Dedifferentiated amniotic fluid mesenchymal stem cell (primary cell): ENCODE measurements at regions not wholly inside any gene's neighbourhood (a gene's known extent, or its start where the extent isn't known, plus 50 kb on each side); places are given as distances from the start of the nearest gene placed in this dataset.
A peak's percentile ranks its signal among the peaks of the same experiment; 100 is the strongest.

Experiments used
- DNase-seq: peaks from one replicate; pipeline ENCODE4 v3.0.0-alpha.2; 2016; ENCODE audit errors: extremely low spot score

DNA sequence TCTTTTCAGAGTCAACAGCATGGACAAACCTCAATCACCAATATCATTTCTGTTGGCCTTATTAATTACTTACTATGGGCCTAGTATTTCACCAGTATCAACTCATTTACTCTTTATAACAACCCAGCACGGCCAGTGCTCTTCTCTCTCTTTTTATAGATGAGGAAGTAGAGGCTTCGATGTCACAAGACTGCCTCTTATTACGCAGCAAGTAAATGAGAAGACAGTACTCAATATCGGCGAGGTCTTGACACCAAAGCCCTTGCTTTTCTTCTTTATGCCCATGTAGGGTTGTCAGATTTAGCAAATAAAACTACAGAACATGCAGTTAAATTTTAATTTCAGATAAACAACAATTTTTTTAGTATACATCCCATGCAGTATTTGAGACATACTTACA lies 99.0 kb upstream of the KCNMB2 start:
- no peak for DNase-seq

GRCh38 chr3:178439504-178439903 lies 96.7 kb upstream of the KCNMB2 start:
- peak; percentile 44 for DNase-seq

- no peak for DNase-seq
Measured at GRCh38 chr3:178440043-178440442, 96.2 kb upstream of the KCNMB2 start.

DNA sequence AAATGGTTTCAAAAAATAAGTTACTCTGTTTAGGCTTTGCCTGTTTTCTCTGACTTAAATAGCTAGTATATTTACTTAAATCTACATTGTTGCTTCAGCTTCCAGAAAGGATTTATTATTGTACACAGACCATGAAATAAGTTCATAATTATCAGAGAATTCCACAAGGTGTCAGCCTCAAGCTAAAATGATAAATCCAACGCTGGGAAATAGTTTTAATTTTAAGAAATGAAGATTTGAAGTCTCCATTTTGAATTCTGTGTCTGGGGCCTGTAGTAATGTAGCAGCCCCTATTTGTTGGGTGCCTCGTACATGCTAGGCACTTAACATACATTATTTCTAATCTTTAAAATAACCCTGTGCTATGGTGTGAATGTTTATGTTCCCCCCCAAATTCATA lies 92.6 kb upstream of the KCNMB2 start:
- no peak for DNase-seq

DNA sequence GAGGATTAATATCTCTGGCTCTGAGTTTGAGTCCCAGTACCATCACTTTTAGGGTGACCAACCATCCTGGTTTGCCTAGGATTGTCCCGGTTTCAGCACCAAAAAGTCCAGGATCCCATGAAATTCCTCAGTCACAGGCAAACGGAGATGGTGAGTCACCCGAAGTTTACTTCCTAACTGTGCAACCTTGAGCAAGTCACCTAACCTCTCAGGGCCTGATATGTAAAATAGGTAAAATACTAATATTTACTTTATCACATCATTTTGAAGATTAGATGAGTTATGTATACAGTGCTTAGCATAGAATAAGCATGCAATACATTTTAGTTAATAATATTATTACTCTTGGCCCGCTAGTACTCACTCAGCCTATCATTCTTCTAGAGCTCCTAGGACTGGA lies 91.1 kb upstream of the KCNMB2 start:
- no peak for DNase-seq

- DNase-seq: no peak
Measured at GRCh38 chr3:178446059-178446458, 90.2 kb upstream of the KCNMB2 start.

DNA sequence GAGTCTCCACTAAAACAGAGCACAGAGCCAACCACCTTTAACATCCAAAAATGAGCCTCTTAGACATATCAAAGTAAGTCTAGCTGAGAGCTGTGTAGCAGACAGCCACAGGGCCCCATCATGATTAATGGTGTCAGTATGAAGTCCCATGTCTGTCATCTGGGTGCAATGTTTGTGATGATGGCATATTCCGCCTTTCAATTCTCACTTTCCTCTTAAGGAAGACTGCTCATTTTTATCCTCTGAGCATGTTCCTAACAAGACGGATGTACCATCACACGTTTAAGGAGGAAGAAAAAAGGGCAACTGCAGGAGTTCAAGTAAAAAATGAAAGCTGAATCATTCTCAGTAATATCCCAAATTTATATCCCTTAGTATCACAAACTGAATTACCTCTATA lies 85.8 kb upstream of the KCNMB2 start:
- no peak for DNase-seq

DNA sequence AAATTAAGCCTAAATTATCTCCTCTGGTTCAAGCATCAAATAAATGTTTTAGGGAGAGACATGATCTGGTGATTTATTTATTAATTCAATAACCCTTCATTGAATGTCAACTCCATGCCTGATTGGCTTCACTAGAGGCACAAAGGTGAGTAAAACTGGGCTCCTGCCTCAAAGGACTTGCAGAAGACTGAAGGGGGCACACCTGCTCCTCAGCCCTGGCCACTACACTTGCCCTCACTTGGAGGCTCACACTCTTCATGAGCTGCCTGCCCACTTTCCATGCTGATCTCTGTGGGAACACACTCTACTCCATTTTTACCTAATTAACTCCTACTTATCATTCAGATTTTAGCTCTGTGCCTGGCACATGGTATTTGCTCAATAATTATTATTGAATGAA lies 84.4 kb upstream of the KCNMB2 start:
- no peak for DNase-seq

- DNase-seq: no peak
Measured at GRCh38 chr3:178454726-178455125, 81.5 kb upstream of the KCNMB2 start.

GRCh38 chr3:178455226-178455625 lies 81.0 kb upstream of the KCNMB2 start:
- DNase-seq: no peak

DNA sequence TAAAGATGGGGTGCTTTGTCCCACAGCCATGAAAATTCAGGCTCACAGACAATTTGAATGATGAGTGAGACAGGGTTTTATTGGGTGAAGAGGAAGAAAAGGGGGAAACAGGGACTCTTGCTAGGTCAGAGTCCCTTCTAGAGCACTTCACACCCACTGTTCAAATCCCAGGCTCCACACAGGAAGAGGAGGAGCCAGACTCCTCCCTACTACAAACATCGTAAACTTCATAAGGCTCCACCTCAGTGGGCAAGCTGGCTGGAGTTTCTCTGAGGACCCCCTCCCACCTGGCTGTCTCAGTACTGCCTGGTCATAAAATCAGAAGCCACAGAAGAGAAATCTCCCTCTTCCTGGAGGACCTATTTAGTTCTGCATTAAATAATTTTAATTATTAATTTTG lies 80.3 kb upstream of the KCNMB2 start:
- DNase-seq: no peak

GRCh38 chr3:178456621-178457285 lies 79.5 kb upstream of the KCNMB2 start:
- no peak for DNase-seq

GRCh38 chr3:178457511-178457910 lies 78.7 kb upstream of the KCNMB2 start:
- no peak for DNase-seq

GRCh38 chr3:178458313-178459037 lies 77.8 kb upstream of the KCNMB2 start:
- no peak for DNase-seq

- no peak for DNase-seq
Measured at GRCh38 chr3:178459038-178459410, 77.2 kb upstream of the KCNMB2 start.

DNA sequence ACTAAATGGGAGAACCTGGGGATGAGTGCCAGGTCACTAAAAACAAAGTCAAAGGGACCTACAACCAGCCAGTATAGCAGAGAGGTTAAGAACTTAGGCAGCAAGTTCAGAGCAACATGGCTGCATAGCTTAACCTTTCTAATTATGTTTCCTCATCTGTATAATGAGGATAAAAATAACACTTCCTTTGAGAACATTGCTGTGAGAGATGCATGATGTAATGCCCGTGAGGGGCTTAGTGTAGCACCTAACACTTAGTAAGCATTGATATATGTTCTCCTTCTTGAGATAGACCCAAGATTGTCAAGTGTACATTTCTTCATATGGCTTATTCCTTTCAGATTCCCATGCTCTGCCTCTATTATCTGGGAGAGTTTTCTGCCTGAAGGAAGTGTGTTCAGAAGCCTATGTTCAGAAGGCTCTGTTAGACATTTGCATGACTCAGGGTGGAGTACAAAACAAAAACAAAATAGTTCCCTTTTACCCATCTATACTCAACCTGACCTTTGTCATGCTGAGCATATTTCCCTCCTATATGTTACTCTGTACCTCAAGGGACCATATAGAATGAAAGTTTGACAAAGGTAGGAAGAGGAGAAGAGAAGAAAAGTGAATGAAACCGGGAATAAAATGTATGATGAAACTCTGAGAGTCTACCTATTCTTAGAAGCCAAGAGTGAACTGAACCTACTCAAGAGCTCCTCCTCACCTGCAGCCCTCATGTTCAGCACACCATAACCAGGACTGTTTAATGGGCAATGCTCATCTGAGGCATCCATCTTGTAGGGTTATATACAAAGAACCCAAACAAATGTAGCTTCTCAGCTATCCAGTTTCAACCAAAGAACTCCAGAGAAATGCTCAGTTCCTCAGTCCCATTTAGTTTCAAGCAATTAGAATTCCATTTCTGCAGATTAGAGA lies 70.7 kb upstream of the KCNMB2 start:
- no peak for DNase-seq

DNA sequence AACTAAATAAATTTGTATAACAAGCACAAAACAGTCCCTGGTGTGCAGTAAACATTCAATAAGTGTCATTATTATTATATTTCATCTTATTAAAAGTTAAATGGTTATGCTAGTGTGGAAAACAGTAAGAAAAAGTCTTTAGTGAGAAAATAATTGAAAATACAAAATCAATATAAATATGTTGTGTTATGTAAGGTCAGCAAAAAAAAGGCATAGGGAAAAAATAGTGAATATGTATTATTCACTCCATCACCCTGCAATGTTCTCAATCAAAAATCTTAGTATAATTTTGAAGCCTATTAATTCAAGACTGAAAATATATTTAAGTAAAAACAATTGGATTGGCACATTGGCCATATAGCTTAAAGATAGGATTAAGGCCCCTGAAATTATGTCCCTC lies 63.3 kb upstream of the KCNMB2 start:
- DNase-seq: no peak

DNA sequence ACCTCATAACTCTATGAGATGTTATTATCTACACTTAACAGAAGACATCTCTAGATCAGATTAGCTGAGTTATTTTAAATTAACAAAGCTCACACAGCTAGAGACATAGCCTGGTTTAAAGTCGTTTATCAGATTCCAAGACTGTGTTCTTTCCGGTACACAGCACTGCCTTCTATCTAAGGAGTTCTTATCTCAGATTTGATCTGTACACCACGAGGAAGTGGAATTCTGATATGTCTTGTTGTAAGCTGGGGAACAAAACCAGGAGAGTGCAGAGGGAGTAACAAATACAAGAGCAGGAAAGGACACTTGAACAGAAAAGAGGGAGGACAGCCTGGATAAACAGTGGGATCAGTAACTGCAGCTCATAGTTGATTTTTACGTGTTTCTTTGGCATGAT lies 61.7 kb upstream of the KCNMB2 start:
- no peak for DNase-seq

DNA sequence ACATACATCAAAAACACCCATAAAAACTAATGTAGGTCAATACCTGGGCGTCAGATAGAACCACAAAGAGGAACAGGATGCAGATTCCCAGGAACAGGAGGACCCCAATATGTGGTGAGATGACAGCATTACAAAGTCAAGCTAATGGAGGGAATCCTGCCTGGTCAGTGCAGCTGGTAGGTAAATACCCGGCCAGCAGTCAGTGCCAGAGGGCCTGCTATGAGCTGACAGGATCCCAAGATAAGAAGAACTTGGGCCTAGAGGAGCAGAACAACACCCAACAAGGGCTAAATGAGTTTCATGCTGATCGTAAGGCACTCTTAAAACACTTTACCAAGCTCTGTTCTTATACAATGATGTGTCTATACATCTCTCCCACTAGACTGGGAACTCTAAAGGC lies 61.2 kb upstream of the KCNMB2 start:
- no peak for DNase-seq

DNA sequence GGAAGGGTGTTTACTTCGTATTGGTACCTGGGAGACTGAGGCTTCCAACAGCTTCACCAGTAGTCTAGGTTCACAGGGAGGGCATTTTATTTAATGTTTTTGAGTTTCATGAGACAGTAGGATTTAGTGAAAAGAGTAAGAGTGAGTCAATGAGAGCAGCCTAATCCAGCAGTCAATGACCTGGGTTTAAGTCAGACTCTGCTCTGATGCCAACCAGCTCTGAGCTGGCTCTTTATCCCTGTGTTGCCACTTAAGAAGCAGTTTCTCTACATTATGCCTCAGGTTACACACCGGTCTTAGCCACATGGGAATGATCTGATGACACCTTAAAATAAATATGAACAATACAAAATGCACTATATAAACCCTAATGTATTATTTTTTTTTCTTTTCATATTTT lies 59.4 kb upstream of the KCNMB2 start:
- no peak for DNase-seq

GRCh38 chr3:178479446-178479845 lies 56.8 kb upstream of the KCNMB2 start:
- DNase-seq: no peak

GRCh38 chr3:178479860-178480259 lies 56.4 kb upstream of the KCNMB2 start:
- no peak for DNase-seq

- no peak for DNase-seq
Measured at GRCh38 chr3:178480274-178480673, 56.0 kb upstream of the KCNMB2 start.
